GM21825 (cell line): ENCODE measurements at regions not wholly inside any gene's neighbourhood (a gene's known extent, or its start where the extent isn't known, plus 50 kb on each side); places are given as distances from the start of the nearest gene placed in this dataset.

ENCODE experiments used
- ATAC-seq: cut with Tn5 transposase; IDR thresholded peaks from one replicate; pipeline ENCODE4 v1.9.1; 2021; ENCODE audit warnings: mild to moderate bottlenecking, moderate library complexity; ENCODE audit not compliant: unreplicated experiment

- no peak for ATAC-seq
These were observed 206.3 kb upstream of the S1PR3 start for GRCh38 chr9:88784960-88785359.

DNA sequence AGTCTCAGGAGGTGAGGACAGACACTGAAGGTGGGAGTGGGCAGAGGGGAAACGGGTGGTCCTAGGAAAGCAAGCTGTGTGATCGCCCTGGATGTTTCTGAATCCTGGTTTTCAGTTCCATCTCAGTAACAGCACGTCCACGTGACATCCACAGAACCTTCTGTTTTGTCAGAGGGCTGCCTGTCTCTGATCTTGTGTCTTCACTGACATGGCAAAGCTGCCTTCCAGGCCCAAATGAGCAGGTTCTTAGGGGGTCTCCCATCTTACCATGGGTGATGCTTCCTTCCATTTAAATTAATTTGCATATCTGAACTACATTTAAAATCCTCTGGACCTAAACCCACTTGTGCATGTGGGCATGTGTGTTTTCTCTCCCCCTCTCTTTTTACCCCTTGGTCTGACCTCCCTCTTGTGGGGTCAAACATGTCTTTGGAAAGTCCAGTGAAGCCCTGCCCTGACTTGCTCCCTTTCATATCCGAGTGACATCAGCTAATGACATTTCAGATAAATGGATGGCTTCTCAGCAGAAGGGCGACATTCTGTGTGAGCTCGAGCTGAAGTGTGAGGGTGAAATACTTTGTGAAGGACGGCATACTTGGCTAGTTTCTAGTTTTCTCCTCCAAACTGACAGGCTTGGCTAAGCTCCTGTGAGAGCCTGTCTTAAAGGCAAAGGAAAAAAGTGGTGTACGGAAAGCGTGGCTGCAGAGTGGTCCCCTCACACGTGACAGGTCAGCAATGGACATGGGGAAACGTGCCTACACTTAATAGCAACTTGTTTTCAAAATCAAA lies 204.8 kb upstream of the S1PR3 start:
- ATAC-seq, result no peak

DNA sequence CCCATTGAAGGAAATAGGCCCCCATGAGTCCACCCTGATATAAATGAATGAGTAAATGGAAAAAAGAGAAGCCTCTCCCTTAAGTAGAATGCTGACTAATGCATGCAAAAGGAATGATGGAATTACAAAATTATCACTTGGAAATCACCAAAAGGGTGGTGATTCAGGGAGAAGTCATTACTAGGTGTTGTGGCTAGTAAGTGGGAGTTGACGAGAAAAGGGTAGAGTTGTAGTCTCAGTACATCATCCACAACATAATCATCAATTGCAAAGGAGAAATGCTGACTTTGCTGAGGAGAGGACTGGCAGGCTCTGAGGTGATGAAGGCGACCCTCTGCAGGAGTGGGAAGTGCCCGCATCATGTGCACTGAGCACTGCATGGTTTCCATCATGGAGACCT lies 201.5 kb upstream of the S1PR3 start:
- ATAC-seq, result no peak

DNA sequence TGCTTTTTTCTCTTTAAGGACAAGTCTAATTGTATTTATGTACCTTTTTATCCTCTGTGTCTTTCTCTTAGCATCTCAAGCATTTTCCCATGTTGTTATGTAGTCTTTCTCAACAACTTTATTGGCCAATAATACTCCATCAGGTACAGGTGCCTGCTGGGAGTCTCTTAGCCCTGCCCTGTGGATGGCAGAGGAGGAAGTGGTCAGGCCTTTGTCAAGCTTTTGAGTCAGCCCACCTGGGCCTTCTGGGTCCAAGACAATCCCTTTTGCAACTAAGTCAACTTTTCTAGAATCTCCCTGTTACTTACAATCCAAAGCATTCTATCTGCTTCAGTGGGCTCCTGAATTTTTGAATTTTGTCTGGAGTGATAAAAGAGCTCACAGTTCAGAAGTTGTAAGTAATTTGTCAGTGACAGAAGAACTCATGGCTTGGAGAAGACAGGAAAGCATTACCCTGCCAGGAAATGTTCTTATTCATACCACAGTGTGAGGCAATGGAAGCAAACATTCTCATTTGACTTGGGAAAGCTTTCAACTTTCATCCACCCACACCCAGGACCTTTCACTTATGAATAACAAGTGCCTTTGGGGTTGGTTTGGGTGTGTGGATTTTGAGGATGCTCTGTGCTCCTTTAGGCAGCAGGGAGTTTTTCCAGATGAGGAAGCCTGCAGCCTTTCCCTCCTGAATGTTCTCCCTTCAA lies 200.0 kb upstream of the S1PR3 start:
- ATAC-seq, result no peak

DNA sequence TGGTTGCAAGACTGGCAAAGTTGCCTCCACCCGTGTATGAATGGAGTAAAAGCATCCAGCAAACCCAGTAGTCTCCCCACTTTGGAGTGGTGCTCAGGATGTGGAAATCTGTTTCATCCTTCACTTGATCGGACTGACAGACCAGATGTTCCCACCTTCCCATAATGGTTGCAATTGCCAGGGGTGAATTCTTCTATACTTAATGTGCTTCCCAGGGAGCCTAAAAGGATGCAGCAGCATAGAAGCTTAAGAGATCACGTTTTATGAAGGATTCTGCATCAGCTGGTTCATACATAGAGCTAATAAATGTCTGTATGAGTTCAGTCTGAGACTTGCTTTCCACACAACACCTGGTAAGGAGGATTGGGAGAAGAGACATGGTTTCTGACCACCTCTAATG lies 198.8 kb upstream of the S1PR3 start:
- ATAC-seq, result no peak

- ATAC-seq, result no peak
These were observed 197.2 kb upstream of the S1PR3 start for GRCh38 chr9:88794100-88794499.

- no peak for ATAC-seq
These were observed 194.3 kb upstream of the S1PR3 start for GRCh38 chr9:88796947-88797346.

GRCh38 chr9:88798476-88798875 lies 192.8 kb upstream of the S1PR3 start:
- no peak for ATAC-seq

DNA sequence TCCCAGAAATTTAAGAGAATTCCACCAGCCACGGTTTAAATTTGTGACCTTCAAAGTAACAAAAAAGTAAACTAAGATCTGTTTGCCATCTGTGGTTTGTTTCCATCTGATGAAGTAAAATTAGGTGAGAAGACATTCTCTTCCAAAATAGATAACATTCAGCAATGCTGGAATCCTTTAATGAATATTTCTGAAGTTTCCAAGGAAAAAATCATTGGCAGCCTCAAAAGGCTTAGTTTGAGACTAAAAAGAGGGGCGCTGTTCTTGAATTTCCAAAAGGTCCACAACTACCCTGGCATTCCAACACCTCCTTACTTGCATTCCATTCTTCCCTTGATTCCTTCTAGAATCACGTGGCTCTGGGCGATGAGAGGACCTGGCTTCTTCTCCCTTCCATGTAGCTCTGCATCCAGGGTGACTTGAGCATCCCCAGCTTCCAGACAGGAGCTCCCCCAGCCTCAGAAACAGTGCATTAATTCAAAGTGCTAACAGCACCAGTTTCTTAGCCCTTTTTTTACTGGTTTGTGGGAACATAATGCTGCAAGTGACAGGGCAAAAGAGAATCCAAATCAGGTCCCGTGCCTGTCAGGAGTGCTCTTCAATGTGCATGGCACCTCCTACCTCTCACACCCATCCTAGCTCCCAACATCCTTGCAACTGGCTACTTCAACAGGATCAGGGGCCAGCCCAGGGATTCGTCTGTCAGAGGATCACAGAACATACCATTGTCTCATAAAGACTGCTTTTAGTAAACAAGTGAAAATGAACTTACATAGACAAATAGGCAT lies 191.5 kb upstream of the S1PR3 start:
- ATAC-seq, result no peak

- no peak for ATAC-seq
These were observed 191.0 kb upstream of the S1PR3 start for GRCh38 chr9:88800329-88800682.

GRCh38 chr9:88801214-88801796 lies 190.0 kb upstream of the S1PR3 start:
- no peak for ATAC-seq

DNA sequence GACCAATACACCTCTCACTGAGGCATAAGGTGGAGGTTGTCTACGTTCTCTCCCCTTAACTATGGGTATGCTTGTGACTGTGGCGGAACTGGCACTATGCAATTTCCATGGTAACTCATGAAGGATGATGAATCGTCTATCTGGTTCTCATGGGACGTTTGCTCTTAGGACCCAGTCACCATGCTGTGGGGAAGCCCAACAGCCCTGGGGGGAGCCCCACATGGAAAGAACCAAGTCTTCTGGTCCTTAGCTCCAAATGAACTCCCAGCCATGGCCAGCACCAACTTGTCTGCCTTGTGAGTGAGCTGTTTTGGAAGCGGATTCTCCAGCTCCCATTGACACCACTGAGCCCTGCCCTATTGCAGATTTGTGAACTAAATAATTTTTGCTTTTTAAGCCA lies 188.7 kb upstream of the S1PR3 start:
- no peak for ATAC-seq

- no peak for ATAC-seq
These were observed 187.6 kb upstream of the S1PR3 start for GRCh38 chr9:88803546-88804253.

DNA sequence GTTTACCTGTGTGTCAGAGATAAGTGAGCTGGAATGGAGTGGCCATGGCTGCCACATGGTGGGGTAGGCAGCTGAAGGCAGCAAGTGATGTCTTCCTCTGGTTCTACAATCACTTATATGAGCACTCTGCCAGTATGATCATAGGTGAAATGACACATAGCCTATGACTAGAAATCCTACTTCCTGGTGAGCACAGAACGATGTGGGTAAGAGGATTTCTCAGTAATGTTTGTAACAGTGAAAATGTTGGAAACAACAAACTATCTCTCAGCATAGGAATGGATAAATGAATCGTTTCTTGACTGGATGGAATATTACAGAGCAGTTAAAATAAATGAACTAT lies 187.0 kb upstream of the S1PR3 start:
- ATAC-seq, result no peak

- ATAC-seq, result no peak
These were observed 185.9 kb upstream of the S1PR3 start for GRCh38 chr9:88805217-88805943.

DNA sequence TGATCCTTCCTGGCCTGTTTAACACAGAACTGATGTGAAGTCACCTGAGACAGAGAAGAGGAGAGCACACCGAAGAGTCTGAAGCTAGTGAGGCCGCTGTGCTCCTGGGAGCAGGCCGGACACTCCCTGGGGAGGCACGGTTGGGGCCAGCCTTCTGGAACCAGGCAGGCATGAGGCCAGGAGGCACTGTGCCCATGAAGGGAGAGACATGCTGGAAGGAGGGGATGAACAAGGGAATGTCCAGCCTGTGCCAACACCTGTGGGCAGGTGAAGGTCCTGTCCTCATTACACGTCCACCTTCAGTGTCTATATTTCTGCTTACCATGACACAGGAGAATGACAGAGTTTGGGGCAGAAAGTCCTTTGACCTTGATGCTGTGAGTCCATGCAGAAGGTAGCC lies 183.8 kb upstream of the S1PR3 start:
- ATAC-seq, result no peak

DNA sequence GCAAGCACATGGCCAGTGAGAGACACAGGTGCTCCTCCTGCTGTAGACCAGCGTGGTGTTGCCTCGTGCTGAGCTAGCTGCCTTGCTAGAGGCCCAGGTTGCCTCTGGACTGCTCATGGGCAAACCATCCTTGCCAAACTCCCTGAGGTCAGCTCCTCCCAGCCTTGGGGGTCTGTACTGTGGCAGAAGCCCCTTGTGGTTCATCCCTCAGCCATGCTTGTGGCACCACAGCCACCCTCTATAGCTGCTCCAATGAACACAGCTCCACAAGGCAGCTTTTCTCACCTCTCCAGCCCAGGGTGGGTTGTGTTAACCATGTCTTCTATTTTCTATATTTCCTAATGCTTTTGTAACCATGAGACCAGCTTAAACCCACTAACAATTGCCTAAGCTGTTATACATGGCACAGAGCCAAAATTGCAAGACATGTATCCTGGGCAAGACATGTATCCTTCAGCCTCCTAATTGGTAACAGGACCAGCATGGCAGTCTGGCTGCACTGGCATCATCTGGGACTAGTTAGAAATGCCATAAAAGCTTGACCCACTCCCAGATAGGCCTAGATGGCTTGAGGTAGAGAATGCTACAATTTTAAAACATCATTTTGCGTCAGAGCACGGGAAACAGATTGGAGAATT lies 183.1 kb upstream of the S1PR3 start:
- no peak for ATAC-seq

- no peak for ATAC-seq
These were observed 182.4 kb upstream of the S1PR3 start for GRCh38 chr9:88808761-88809354.

- no peak for ATAC-seq
These were observed 181.7 kb upstream of the S1PR3 start for GRCh38 chr9:88809355-88810161.
